Kidney epithelial cell (primary cell): ENCODE measurements at regions not wholly inside any gene's neighbourhood (a gene's known extent, or its start where the extent isn't known, plus 50 kb on each side); places are given as distances from the start of the nearest gene placed in this dataset.

Experiments used
- DNase-seq: peaks from one replicate; pipeline ENCODE4 v3.0.0-alpha.2; 2010; ENCODE audit warnings: low read depth
- H3K27me3 ChIP-seq: 2 replicates; pipeline ENCODE4 v1.6.0; 2011; ENCODE audit warnings: low read length; ENCODE audit not compliant: control insufficient read depth, insufficient read depth
- H3K36me3 ChIP-seq: 2 replicates; pipeline ENCODE4 v1.5.1; 2011; ENCODE audit warnings: low read length; ENCODE audit not compliant: control insufficient read depth, insufficient read depth
- H3K4me3 ChIP-seq: 2 replicates; pipeline ENCODE4 v1.5.1; 2011; ENCODE audit warnings: low read depth, mild to moderate bottlenecking, control low read depth, low read length
- TF ChIP-seq, protein P1 (sequence below): IDR thresholded peaks from 2 replicates; pipeline ENCODE4 v1.5.1; 2011; ENCODE audit warnings: mild to moderate bottlenecking, moderate library complexity, low read length, control low read depth, inconsistent platforms; ENCODE audit not compliant: insufficient read depth, poor library complexity, severe bottlenecking

DNA sequence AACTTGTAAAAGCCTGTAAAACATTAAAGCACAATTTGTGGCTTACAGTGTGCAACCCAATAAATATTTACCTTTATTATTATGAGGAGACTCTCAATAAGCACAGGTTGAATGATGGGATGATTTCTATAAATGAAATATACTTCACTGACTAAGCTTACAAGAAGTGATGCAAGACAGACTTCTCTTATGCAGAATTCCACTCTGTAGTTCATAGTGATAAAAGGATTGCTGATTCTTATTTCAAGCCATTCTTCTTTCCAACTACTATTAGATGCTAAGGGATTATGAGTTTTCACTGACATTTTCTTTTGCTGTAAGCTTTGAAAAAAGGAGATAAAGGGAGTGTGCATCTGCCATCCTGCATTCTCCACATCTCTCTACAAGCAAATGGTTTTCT is 149.0 kb upstream of the ARG1 start:
- H3K36me3 ChIP-seq: no peaks in the 10 kb centered on the region
- TF ChIP-seq, protein P1, sequence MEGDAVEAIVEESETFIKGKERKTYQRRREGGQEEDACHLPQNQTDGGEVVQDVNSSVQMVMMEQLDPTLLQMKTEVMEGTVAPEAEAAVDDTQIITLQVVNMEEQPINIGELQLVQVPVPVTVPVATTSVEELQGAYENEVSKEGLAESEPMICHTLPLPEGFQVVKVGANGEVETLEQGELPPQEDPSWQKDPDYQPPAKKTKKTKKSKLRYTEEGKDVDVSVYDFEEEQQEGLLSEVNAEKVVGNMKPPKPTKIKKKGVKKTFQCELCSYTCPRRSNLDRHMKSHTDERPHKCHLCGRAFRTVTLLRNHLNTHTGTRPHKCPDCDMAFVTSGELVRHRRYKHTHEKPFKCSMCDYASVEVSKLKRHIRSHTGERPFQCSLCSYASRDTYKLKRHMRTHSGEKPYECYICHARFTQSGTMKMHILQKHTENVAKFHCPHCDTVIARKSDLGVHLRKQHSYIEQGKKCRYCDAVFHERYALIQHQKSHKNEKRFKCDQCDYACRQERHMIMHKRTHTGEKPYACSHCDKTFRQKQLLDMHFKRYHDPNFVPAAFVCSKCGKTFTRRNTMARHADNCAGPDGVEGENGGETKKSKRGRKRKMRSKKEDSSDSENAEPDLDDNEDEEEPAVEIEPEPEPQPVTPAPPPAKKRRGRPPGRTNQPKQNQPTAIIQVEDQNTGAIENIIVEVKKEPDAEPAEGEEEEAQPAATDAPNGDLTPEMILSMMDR: no peak
- no peak for DNase-seq
- H3K4me3 ChIP-seq: no peak overlapping the region
- H3K27me3 ChIP-seq: no peaks in the 10 kb centered on the region

DNA sequence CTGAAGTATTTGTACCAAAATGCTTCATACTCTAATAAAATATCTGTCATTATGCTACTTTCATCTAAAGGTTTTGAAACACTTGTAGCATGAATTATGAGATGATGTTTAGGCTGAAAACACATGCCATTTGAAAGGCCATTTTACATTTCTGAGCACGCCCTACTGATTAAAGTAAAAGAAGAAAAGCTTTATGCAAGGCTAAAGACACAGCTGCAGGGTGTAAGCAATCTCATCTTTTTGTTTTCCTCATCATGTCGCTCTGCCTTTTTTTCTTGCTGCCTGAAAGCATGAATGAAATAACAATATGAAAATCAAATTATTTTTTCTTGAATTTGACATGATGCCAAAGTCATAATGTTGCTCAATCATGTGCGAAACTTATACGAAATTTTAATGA is 148.6 kb upstream of the ARG1 start:
- Histone ChIP-seq H3K4me3 (no peak overlapping the region), H3K36me3 (no peaks in the 10 kb centered on the region), H3K27me3 (no peaks in the 10 kb centered on the region)
- no peak for DNase-seq
- TF ChIP-seq, protein P1: no peak

DNA sequence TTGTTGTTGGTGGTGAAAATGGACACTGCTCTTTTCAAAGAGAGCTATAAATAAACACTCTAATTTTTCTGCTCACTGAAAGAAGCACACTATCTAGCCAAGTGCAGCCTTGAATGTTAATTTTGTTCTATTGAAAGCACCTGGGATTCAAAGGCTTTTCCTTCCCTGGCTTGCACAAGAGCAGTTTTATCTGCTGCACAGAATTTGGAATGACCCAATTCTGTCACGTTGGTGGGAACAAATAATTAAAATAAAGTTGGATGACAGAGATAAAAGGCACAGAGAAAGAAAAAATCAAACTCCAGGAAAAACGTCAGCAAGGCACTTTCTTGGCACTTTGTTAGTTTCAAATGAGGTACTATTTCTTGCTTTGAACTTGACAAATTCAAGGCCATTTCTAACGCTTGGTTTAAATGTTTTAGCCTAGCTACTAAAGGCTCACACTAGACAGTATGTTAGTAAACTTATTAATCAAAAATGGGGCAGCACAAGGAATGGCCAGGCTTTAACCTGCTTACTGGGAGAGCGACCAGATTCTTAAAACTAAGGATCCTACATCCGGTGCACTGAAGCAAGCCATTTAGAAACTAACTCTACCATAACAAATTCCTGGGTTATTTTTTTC is 145.5 kb upstream of the ARG1 start:
- no peak overlapping the region for H3K4me3 ChIP-seq
- TF ChIP-seq, protein P1: no peak

DNA sequence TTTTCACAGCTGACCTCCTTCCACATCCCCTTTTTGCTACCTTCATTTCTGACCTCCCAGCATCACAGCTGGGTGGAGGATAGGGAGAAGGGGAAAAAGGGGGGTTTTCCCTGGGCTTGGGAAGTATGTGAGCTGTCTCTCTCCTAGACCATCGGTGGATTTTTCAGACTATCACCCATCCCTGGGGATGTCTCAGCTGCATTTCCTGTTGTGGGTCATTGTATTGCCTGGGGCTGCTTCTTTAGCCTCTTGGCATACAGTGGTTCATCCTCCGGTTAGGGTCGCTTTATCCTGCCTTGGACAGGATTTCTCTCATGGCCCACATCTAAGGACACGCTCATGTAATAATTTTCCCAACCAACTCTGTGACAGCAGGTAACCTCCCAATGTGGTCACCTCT is 142.5 kb upstream of the ARG1 start:
- TF ChIP-seq, protein P1: no peak
- no peak for DNase-seq
- H3K4me3 ChIP-seq: no peak overlapping the region
- no peaks in the 10 kb centered on the region for H3K27me3 ChIP-seq
- H3K36me3 ChIP-seq: no peaks in the 10 kb centered on the region

More for the DNA sequence above, 145.5 kb upstream of the ARG1 start:
- H3K27me3 ChIP-seq: no peaks in the 10 kb centered on the region
- H3K36me3 ChIP-seq: no peaks in the 10 kb centered on the region
- no peak for DNase-seq

DNA sequence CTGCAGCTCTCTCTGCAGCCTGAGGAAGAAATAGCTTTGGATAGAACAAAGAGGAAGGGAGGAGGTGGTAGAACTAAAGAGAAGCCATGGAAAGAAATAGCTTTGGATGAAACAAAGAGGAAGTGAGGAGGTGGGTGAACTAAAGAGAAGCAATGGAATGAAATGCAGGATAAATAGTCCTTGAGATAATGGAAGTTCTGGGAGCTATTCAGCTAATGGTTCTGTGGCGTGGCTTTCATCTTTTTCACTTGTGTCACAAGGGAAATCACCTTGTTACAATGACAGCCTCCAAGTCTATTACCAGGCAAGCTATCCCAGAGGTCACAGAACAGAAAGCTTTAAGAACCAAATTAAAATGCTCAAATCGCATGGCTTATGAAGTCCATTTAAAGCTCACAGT is 141.3 kb upstream of the ARG1 start:
- DNase-seq: no peak
- H3K4me3 ChIP-seq: no peak overlapping the region
- TF ChIP-seq, protein P1: no peak
- H3K36me3 ChIP-seq: no peaks in the 10 kb centered on the region
- H3K27me3 ChIP-seq: no peaks in the 10 kb centered on the region

DNA sequence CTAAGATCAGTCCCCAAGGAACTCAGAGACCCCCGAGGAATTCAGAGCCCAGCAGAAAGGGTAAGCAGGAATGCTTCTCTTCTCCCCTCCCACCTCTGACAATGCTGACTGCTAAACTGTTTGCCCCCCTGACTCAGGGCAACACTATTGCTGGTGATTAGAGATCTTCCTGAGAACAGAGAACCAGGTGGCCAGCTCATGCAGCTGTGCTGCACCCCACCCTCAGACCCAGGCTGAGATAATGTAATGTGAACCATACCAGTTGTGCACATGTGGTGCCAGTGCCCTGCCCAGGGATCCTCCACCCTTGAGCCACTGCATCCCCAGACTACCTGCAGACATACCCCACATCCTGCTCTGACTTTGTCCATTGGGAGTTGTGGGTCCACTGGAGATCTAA is 139.1 kb upstream of the ARG1 start:
- TF ChIP-seq, protein P1: no peak
- H3K4me3 ChIP-seq: no peak overlapping the region
- H3K27me3 ChIP-seq: no peaks in the 10 kb centered on the region
- DNase-seq: no peak
- no peaks in the 10 kb centered on the region for H3K36me3 ChIP-seq
